ENCODE measurements at regions not wholly inside any gene's neighbourhood (a gene's known extent, or its start where the extent isn't known, plus 50 kb on each side); places are given as distances from the start of the nearest gene placed in this dataset.

DNA sequence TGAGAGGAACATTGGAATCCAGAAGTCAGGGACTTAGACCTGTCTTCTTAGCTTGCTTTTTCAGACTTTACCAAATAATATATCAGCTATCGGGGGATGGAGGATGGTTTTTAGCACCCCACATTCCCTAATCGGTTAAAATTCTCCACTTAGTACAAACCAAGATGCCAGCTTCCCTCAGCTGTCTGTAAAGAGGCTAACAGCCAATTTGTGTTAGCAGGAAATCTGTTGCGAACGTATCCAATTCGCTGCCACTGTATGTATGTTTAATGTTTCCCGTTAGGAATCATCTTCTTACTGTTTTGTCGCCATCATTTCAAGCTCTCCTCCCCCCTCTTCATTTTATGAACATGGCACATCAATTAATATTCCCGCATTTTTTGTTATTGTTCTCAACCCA is 289.0 kb downstream of the BCL11B start:
- Histone ChIP-seq H3K27me3 (no peaks in the 10 kb centered on the region), H3K27ac (no peak overlapping the region), H3K36me3 (no peaks in the 10 kb centered on the region), H3K4me3 (replicated peaks in 1 of 3) (no peak overlapping the region), H3K4me1 (no peaks in the 10 kb centered on the region), H3K9me3 (no peaks in the 10 kb centered on the region)
- WGBS, 2 donors, result 82 to 89% methylated on average over 8 of the region's 8 CpGs
- intact Hi-C loops (cut with DNase I), result no loop called here
- TF ChIP-seq POLR2A (IDR thresholded peaks at IDR 0.05) (no peak), CTCF (IDR thresholded peaks at IDR 0.05) (no peak)
- DNase-seq, result no peak

DNA sequence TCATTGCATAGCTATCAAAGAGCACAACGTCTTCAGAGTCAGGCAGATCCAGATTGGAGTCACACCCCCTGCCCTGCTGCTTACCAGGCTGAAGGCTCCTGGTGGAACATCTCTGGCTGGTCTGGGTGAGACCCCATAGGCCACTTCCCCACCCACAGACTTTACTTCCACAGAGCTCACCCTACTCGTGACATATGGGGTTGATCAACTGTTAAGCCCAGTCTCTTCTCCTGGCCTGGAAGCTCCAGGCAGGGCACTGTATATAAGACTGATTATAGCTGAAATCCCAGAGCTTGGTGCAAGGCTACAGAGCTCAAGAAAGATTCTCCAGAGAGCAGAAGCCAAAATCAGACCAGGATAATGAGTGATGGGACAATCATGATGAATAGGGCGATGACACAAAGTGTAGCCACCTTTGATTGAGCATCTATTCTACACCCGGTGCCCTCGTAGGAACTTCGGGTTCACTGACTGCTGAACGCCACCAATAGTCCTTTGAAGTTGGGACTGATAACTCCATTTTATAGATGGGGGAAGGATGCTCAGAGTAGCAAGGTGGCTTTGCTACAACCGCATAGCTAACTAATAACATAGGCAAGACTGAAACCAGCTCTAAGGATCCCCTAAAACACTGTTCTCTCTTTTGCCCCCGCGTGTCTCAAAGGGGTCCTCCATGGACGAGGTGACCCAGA is 287.8 kb downstream of the BCL11B start:
- DNase-seq, result no peak
- H3K27ac ChIP-seq, result no peak overlapping the region
- H3K9me3 ChIP-seq, result no peaks in the 10 kb centered on the region
- H3K36me3 ChIP-seq, result no peaks in the 10 kb centered on the region
- TF ChIP-seq CTCF (IDR thresholded peaks at IDR 0.05), result no peak
- no peak for TF ChIP-seq POLR2A (IDR thresholded peaks at IDR 0.05)
- WGBS, 2 donors, result 84 to 89% methylated on average over 10 to 11 of the region's 11 CpGs
- no peaks in the 10 kb centered on the region for H3K4me1 ChIP-seq
- no peaks in the 10 kb centered on the region for H3K27me3 ChIP-seq
- H3K4me3 ChIP-seq (replicated peaks in 1 of 3), result no peak overlapping the region
- intact Hi-C loops (cut with DNase I), result no loop called here

DNA sequence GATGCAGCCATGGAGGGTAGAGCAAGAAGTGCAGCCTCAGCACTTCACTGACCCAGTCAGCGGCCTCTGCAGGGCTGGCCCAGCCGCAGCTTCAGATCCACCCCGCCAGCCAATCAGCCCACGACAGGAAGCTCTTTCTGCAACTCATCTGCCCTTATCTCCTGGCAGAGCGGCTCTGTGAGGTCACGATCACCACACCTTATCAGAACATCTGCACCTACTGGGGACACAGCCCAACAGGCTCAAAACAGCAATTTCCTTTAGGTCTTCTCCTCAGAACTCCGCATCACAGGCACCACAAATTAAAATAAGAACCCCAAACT is 287.3 kb downstream of the BCL11B start:
- no peaks in the 10 kb centered on the region for H3K36me3 ChIP-seq
- no peak overlapping the region for H3K4me3 ChIP-seq (replicated peaks in 1 of 3)
- no peaks in the 10 kb centered on the region for H3K9me3 ChIP-seq
- WGBS, 2 donors, result 85 to 94% methylated on average over 7 of the region's 7 CpGs
- intact Hi-C loops (cut with DNase I), result no loop called here
- peak in 1 of 2 donors; percentile 8 for DNase-seq
- no peaks in the 10 kb centered on the region for H3K27me3 ChIP-seq
- TF ChIP-seq POLR2A (IDR thresholded peaks at IDR 0.05) (no peak), CTCF (IDR thresholded peaks at IDR 0.05) (no peak)
- no peaks in the 10 kb centered on the region for H3K4me1 ChIP-seq
- no peak overlapping the region for H3K27ac ChIP-seq

- TF ChIP-seq POLR2A (IDR thresholded peaks at IDR 0.05), result no peak
- TF ChIP-seq CTCF (IDR thresholded peaks at IDR 0.05), result no peak
- no peaks in the 10 kb centered on the region for H3K9me3 ChIP-seq
- intact Hi-C loops (cut with DNase I), result no loop called here
- DNase-seq, result no peak
- no peaks in the 10 kb centered on the region for H3K27me3 ChIP-seq
- 80 to 92% methylated on average over 1 of the region's 1 CpG for WGBS, 2 donors
- H3K36me3 ChIP-seq, result no peaks in the 10 kb centered on the region
- no peak overlapping the region for H3K4me3 ChIP-seq (replicated peaks in 1 of 3)
- no peaks in the 10 kb centered on the region for H3K4me1 ChIP-seq
- no peak overlapping the region for H3K27ac ChIP-seq
Measured at GRCh38 chr14:98993818-98994217, 278.2 kb downstream of the BCL11B start.

GRCh38 chr14:98994561-98994960 is 277.4 kb downstream of the BCL11B start:
- TF ChIP-seq CTCF (IDR thresholded peaks at IDR 0.05), result no peak
- TF ChIP-seq POLR2A (IDR thresholded peaks at IDR 0.05), result no peak
- Histone ChIP-seq H3K9me3 (no peaks in the 10 kb centered on the region), H3K4me3 (replicated peaks in 1 of 3) (no peak overlapping the region), H3K4me1 (no peaks in the 10 kb centered on the region), H3K27ac (no peak overlapping the region), H3K27me3 (no peaks in the 10 kb centered on the region), H3K36me3 (no peaks in the 10 kb centered on the region)
- 92% methylated on average over 3 of the region's 3 CpGs for WGBS, 2 donors
- DNase-seq, result no peak
- intact Hi-C loops (cut with DNase I), result no loop called here
